ENCODE measurements at regions not wholly inside any gene's neighbourhood (a gene's known extent, or its start where the extent isn't known, plus 50 kb on each side); places are given as distances from the start of the nearest gene placed in this dataset.
A peak's percentile ranks its signal among the peaks of the same experiment; 100 is the strongest.

- H3K4me1 ChIP-seq (ENCODE audit: insufficient read depth, low read length): peaks cover 17% of the 10 kb centered on the region
- no peaks in the 10 kb centered on the region for H3K9me3 ChIP-seq (ENCODE audit: low read depth, low read length)
- no peak overlapping the region for H2AFZ ChIP-seq (ENCODE audit: low read length)
- no peaks in the 10 kb centered on the region for H3K79me2 ChIP-seq (ENCODE audit: insufficient read depth, low read length)
- H3K4me2 ChIP-seq (ENCODE audit: insufficient read depth, low read length): peak overlapping the region; percentile 23
- DNase-seq (ENCODE audit: insufficient read length, low spot score, missing footprints): peak; percentile 89
- H3K27me3 ChIP-seq (ENCODE audit: insufficient read depth, low read length): peaks cover 15% of the 10 kb centered on the region
- no peaks in the 10 kb centered on the region for H3K36me3 ChIP-seq (ENCODE audit: insufficient read depth, low read length)
- no peak overlapping the region for H3K4me3 ChIP-seq (ENCODE audit: insufficient read depth, low read length)
- TF ChIP-seq, protein P1, sequence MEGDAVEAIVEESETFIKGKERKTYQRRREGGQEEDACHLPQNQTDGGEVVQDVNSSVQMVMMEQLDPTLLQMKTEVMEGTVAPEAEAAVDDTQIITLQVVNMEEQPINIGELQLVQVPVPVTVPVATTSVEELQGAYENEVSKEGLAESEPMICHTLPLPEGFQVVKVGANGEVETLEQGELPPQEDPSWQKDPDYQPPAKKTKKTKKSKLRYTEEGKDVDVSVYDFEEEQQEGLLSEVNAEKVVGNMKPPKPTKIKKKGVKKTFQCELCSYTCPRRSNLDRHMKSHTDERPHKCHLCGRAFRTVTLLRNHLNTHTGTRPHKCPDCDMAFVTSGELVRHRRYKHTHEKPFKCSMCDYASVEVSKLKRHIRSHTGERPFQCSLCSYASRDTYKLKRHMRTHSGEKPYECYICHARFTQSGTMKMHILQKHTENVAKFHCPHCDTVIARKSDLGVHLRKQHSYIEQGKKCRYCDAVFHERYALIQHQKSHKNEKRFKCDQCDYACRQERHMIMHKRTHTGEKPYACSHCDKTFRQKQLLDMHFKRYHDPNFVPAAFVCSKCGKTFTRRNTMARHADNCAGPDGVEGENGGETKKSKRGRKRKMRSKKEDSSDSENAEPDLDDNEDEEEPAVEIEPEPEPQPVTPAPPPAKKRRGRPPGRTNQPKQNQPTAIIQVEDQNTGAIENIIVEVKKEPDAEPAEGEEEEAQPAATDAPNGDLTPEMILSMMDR (IDR thresholded peaks at IDR 0.05; ENCODE audit: extremely low read depth, low read depth, low read length): no peak
- no peak overlapping the region for H3K27ac ChIP-seq (ENCODE audit: low read depth, low read length)
- H4K20me1 ChIP-seq (ENCODE audit: insufficient read depth, low read length): no peaks in the 10 kb centered on the region
Observed at GRCh38 chr2:236679884-236680860, 110.5 kb downstream of the ACKR3 start.

DNA sequence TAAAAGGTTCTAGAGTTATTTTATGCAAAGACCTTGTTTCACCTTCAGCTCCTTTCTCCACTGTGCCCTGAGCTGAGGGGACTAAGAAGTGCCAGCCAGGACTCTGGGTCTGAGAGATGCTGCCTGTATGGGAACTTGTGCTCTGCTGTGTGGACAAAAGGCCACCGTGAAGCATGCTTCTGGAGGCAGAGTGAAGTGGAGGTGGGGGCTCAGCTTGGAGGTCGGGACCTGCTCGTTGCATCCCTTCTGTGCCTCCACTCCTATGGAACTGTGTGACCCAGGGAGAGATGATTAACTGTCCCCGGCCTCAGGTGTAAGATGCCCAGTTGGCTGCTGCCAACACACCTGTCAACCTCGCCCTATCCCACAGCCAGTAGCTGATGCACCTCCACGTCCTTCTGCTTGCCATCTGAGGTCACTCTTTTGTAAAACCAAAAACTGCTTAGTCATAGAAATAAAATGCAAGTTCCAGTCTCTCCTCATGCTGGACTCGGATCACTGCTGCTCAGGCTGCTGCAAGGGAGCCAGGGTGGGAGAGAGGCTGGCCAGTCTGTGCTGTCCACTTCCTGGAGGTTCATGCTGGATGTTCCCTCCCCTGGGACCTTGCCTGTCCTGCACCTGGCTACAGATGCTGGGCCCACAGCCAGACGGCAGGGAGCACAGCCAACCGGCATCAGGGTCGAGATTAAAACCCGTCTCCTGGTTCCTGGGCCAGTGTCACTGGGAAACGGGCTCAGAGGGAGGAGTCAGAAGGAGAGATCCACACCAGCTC, 113.2 kb downstream of the ACKR3 start:
- no peaks in the 10 kb centered on the region for H4K20me1 ChIP-seq (ENCODE audit: insufficient read depth, low read length)
- no peak overlapping the region for H3K27ac ChIP-seq (ENCODE audit: low read depth, low read length)
- H2AFZ ChIP-seq (ENCODE audit: low read length): no peak overlapping the region
- no peaks in the 10 kb centered on the region for H3K79me2 ChIP-seq (ENCODE audit: insufficient read depth, low read length)
- peaks cover 18% of the 10 kb centered on the region for H3K4me1 ChIP-seq (ENCODE audit: insufficient read depth, low read length)
- H3K9me3 ChIP-seq (ENCODE audit: low read depth, low read length): no peaks in the 10 kb centered on the region
- H3K36me3 ChIP-seq (ENCODE audit: insufficient read depth, low read length): no peaks in the 10 kb centered on the region
- H3K4me3 ChIP-seq (ENCODE audit: insufficient read depth, low read length): no peak overlapping the region
- peak; percentile 69 for DNase-seq (ENCODE audit: insufficient read length, low spot score, missing footprints)
- TF ChIP-seq, protein P1 (IDR thresholded peaks at IDR 0.05; ENCODE audit: extremely low read depth, low read depth, low read length): no peak
- H3K4me2 ChIP-seq (ENCODE audit: insufficient read depth, low read length): no peak overlapping the region
- peaks cover 7% of the 10 kb centered on the region for H3K27me3 ChIP-seq (ENCODE audit: insufficient read depth, low read length)

DNA sequence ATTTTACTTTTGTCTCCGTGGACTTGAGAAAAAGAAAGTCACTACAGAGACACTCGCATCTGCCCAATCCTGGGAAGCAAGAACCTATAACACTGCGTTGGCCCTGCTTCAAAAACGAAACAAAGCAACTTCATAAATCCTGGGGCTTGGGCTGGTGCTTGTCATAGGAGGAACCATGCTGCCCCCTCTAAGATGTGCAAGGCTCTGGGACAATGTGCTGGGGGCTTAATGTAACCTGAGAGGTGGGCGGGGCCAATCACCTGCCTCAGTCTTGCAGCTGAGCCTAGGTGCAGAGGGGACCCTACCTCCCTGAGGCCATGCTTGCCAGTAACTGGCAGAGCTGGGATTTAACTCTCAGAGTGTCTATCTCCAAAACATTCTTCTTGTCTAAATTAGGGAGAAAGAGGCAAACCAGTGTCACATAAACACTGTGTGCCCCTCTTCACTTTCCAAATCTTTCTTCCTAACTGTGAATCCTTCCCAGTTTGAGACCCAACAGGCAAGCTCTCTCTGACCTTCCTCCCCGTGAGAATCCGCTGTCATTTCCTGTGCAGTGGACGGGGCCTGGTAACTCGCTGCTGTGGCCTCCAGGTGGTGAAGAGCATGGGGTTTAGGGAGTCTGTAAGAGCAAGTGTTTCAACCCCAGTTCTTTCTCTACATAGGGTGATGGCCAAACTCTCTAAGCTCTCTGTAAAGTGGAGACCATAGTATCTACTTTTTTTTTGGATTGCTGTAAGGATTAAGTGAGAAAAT, 115.1 kb downstream of the ACKR3 start:
- Histone ChIP-seq H3K9me3 (ENCODE audit: low read depth, low read length) (no peaks in the 10 kb centered on the region), H2AFZ (ENCODE audit: low read length) (no peak overlapping the region), H3K27me3 (ENCODE audit: insufficient read depth, low read length) (peaks cover 4% of the 10 kb centered on the region), H3K4me3 (ENCODE audit: insufficient read depth, low read length) (no peak overlapping the region), H4K20me1 (ENCODE audit: insufficient read depth, low read length) (no peaks in the 10 kb centered on the region), H3K4me2 (ENCODE audit: insufficient read depth, low read length) (no peak overlapping the region), H3K27ac (ENCODE audit: low read depth, low read length) (no peak overlapping the region), H3K4me1 (ENCODE audit: insufficient read depth, low read length) (peaks cover 14% of the 10 kb centered on the region), H3K36me3 (ENCODE audit: insufficient read depth, low read length) (no peaks in the 10 kb centered on the region), H3K79me2 (ENCODE audit: insufficient read depth, low read length) (no peaks in the 10 kb centered on the region)
- TF ChIP-seq, protein P1 (IDR thresholded peaks at IDR 0.05; ENCODE audit: extremely low read depth, low read depth, low read length): no peak
- DNase-seq (ENCODE audit: insufficient read length, low spot score, missing footprints): peak; percentile 52
